ENCODE measurements at regions not wholly inside any gene's neighbourhood (a gene's known extent, or its start where the extent isn't known, plus 50 kb on each side); places are given as distances from the start of the nearest gene placed in this dataset.
"Not testable (repeated sequence)": the region's sequence is repeated elsewhere in the genome, so short reads cannot be mapped to it uniquely, and the experiment has no call there.

DNA sequence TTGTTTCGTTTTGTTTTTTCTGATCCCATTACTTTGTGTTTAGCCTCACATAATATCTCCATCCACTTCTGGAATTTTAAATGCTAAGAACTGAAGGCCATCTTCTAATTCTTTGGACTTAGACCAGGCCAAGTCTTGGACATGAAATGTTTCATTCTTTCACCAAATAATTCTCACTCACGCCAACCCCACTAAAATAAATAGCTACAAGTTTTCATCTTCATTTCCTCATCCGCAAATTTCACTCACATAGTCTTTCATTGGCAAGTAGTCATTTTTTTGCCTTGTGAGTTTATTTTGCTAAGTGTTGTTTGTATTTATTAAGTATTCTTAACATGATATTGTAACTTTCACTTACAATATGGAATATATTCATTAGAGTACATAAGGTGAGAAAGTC lies 1188.6 kb upstream of the SEMA6A start:
- DNase-seq = no peak

- DNase-seq = no peak
Measured at GRCh38 chr5:117761186-117761585, 1186.6 kb upstream of the SEMA6A start.

GRCh38 chr5:117759849-117760499 lies 1185.4 kb upstream of the SEMA6A start:
- no peak for DNase-seq

GRCh38 chr5:117752403-117752802 lies 1177.8 kb upstream of the SEMA6A start:
- no peak for DNase-seq

- no peak for DNase-seq
Measured at GRCh38 chr5:117748336-117748735, 1173.7 kb upstream of the SEMA6A start.

DNA sequence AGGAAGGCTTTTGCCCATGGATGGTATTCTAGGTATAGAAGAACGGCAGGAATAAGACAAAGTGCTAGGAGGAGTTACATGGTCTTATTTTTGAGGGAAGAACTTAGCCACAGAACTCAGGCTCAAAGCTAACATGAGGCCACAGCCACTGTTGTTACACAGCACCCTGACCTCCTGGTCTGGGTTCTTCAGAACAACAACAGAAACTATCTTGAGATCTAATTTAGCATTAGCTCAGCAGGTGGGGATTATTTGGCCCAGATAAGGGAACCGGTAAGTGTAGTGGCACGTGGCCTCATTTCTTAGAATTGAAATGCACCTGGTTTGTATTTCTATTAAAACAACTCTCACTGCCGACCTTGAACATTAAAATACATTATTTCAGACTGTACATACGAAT lies 1168.7 kb upstream of the SEMA6A start:
- no peak for DNase-seq

- no peak for DNase-seq
Measured at GRCh38 chr5:117741655-117742206, 1167.1 kb upstream of the SEMA6A start.

GRCh38 chr5:117740268-117740667 lies 1165.6 kb upstream of the SEMA6A start:
- no peak for DNase-seq

GRCh38 chr5:117738571-117738970 lies 1163.9 kb upstream of the SEMA6A start:
- DNase-seq = no peak

DNA sequence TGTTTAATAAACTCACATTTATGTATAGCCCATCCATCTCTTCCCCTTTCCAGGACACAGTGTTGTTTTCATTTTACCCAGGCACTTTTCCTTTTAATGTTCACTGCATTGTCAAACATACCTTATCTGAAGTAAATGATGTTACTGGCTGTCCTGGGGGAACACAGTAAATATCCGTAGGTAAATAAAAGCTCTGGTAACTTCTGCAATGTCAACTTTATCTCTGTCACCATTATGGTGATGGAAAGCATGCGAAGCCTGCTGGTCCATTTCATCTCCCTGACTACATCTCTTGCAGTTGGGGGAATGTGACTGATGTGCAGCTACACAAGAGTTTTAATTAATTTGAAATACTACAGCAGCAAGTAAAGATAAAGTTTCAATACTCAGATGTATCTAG lies 1162.1 kb upstream of the SEMA6A start:
- DNase-seq = no peak

- no peak for DNase-seq
Measured at GRCh38 chr5:117734056-117734455, 1159.4 kb upstream of the SEMA6A start.

- no peak for DNase-seq
Measured at GRCh38 chr5:117733051-117733450, 1158.4 kb upstream of the SEMA6A start.

GRCh38 chr5:117732264-117732663 lies 1157.6 kb upstream of the SEMA6A start:
- no peak for DNase-seq

DNA sequence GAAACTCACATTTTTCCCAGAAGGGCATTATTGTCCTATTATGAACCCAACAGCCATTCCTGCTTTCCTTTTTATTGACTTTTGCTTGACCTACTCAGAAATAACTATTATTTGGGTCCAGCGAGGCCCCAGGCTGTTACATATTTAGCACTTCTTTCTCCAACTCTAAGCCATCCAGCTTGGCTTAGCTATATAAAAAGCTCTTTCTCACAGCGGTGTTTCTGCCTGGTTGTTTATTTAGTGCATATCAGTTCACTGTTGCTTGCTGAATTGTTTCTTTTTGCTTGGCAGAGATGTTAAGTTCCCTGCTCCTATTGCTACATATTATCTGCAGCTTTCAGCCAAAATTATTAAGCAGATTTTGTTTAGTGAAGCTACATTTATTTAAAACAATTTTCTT lies 1156.8 kb upstream of the SEMA6A start:
- no peak for DNase-seq

GRCh38 chr5:117720784-117721183 lies 1146.2 kb upstream of the SEMA6A start:
- not testable (repeated sequence) for DNase-seq

- DNase-seq = no peak
Measured at GRCh38 chr5:117719413-117719812, 1144.8 kb upstream of the SEMA6A start.

- DNase-seq = no peak
Measured at GRCh38 chr5:117713585-117714198, 1139.1 kb upstream of the SEMA6A start.

GRCh38 chr5:117701062-117701461 lies 1126.4 kb upstream of the SEMA6A start:
- no peak for DNase-seq

- no peak for DNase-seq
Measured at GRCh38 chr5:117692606-117693005, 1118.0 kb upstream of the SEMA6A start.

GRCh38 chr5:117691081-117691870 lies 1116.7 kb upstream of the SEMA6A start:
- DNase-seq = no peak

DNA sequence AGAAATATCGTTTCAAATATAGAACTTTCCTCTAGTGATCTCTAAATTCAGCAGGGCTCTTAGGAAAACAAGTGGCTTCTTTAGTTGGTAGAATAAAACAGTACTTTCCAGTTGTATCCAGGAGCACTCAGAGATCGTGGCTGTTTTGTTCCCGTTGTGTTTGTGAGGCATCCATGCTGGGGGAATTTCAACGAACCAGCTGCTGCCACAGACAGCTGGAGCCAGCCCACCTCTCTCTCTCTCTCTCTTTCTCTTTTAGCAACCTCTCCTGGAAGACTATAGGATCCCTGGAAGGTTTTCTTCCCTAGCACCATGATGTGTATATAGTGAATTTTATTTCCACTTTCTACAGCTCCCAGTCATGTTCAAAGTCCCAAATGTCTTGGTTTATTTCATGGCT lies 1116.0 kb upstream of the SEMA6A start:
- DNase-seq = no peak

DNA sequence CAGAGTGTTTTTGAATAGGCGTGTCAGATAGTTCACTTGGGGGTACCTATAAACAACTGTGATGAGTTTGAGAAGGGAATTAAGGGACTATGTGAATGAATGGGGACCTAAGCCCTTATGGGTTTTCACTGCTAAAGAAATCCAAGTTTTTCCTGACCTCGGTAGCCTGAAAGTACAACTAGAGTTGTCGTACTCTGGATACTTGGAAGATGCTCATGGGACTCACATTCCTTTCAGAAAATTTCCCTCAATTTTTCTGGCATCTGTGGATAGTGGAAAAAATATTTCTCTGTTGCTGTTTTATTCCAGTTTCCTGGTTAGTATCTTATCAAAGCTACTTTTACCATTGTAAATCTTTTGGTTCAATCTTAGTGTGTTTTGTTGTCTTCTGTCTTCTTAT lies 1112.3 kb upstream of the SEMA6A start:
- DNase-seq = no peak

- DNase-seq = no peak
Measured at GRCh38 chr5:117682416-117682815, 1107.8 kb upstream of the SEMA6A start.

Measured in SHP77 (cell line).